HepG2 (cell line): ENCODE measurements at regions not wholly inside any gene's neighbourhood (a gene's known extent, or its start where the extent isn't known, plus 50 kb on each side); places are given as distances from the start of the nearest gene placed in this dataset.

Source experiments
- CTCF ChIP-seq: sonication (generic); formaldehyde crosslinking; IDR thresholded peaks from 2 replicates; pipeline ENCODE4 v1.5.0; 2020; ENCODE audit warnings: mild to moderate bottlenecking, missing genetic modification reagents, moderate library complexity
- EEA1 ChIP-seq: sonication (generic); formaldehyde crosslinking; IDR thresholded peaks from 2 replicates; pipeline ENCODE4 v1.5.1; 2020; ENCODE audit warnings: mild to moderate bottlenecking, missing genetic modification reagents, borderline replicate concordance
- HCFC1 ChIP-seq: fragments of 150-350 bp; IDR thresholded peaks from 2 replicates; pipeline ENCODE4 v1.6.1; 2014; ENCODE audit warnings: low read depth, low read length
- MLLT10 ChIP-seq: sonication (generic); formaldehyde crosslinking; IDR thresholded peaks from 2 replicates; pipeline ENCODE4 v1.4.0; 2020; ENCODE audit warnings: missing genetic modification reagents
- MYNN ChIP-seq: sonication (generic); formaldehyde crosslinking; IDR thresholded peaks from 2 replicates; pipeline ENCODE4 v1.4.0; 2020; ENCODE audit warnings: mild to moderate bottlenecking, low read depth, missing genetic modification reagents
- NR2F1 ChIP-seq, 2 experiments: fragments of 450-650 bp in 1 of 2; formaldehyde crosslinking in 1 of 2; IDR thresholded peaks; 2 replicates each; pipeline versions ENCODE4 v1.5.0 to v1.6.1; 2016 to 2020; ENCODE audit warnings: mild to moderate bottlenecking in 1 of 2, missing compliant biosample characterization in 1 of 2, missing genetic modification reagents in 1 of 2, moderate library complexity in 1 of 2
- NR2F2 ChIP-seq: IDR thresholded peaks from 2 replicates; pipeline ENCODE4 v1.6.1; 2012; ENCODE audit warnings: low read depth, inconsistent platforms, borderline replicate concordance
- NRL ChIP-seq: sonication (generic); formaldehyde crosslinking; IDR thresholded peaks from 2 replicates; pipeline ENCODE4 v1.5.0; 2020; ENCODE audit warnings: missing genetic modification reagents, mild to moderate bottlenecking, moderate library complexity, borderline replicate concordance
- PHF5A ChIP-seq: IDR thresholded peaks from one replicate; pipeline ENCODE4 v1.6.1; 2018; ENCODE audit warnings: low read depth, missing genetic modification reagents; ENCODE audit not compliant: unreplicated experiment
- RCOR2 ChIP-seq: IDR thresholded peaks from 2 replicates; pipeline ENCODE4 v1.6.1; 2016; ENCODE audit warnings: missing biosample characterization, missing genetic modification reagents
- RNF2 ChIP-seq: fragments of 450-650 bp; conservative IDR thresholded peaks from 2 replicates; pipeline ENCODE4 v1.6.1; 2016; ENCODE audit warnings: low read depth
- UBTF ChIP-seq: sonication (generic); formaldehyde crosslinking; IDR thresholded peaks from 2 replicates; pipeline ENCODE4 v1.4.0; 2020; ENCODE audit warnings: mild to moderate bottlenecking, missing genetic modification reagents
- ZFX ChIP-seq: sonication (generic); formaldehyde crosslinking; IDR thresholded peaks from 2 replicates; pipeline ENCODE4 v1.4.0; 2020; ENCODE audit warnings: mild to moderate bottlenecking, low read depth, missing genetic modification reagents, moderate library complexity
- ZNF513 ChIP-seq: sonication (generic); formaldehyde crosslinking; conservative IDR thresholded peaks from 2 replicates; pipeline ENCODE4 v1.5.0; 2020; ENCODE audit warnings: missing genetic modification reagents

GRCh38 chr10:83925133-83925532, 214.2 kb upstream of the GHITM start:
- TF ChIP-seq UBTF (CRISPR knock-in tag) (no peak), NR2F2 (no peak), RCOR2 (CRISPR knock-in tag) (no peak), ZFX (CRISPR knock-in tag) (no peak), RNF2 (no peak), HCFC1 (no peak), NR2F1 (CRISPR knock-in tag; IDR thresholded peaks at IDR 0.05) (no peak), NRL (CRISPR knock-in tag) (no peak), PHF5A (CRISPR knock-in tag) (no peak), ZNF513 (CRISPR knock-in tag) (no peak), CTCF (CRISPR knock-in tag) (no peak), EEA1 (CRISPR knock-in tag) (no peak), MLLT10 (CRISPR knock-in tag) (no peak), MYNN (no peak)
